ENCODE measurements at regions not wholly inside any gene's neighbourhood (a gene's known extent, or its start where the extent isn't known, plus 50 kb on each side); places are given as distances from the start of the nearest gene placed in this dataset.

- no peak for TF ChIP-seq EP300 (IDR thresholded peaks at IDR 0.05; ENCODE audit: borderline replicate concordance)
- TF ChIP-seq CEBPB (IDR thresholded peaks at IDR 0.05) = no peak
- TF ChIP-seq NFIC (IDR thresholded peaks at IDR 0.05) = no peak
- no peak for TF ChIP-seq YY1 (IDR thresholded peaks at IDR 0.05; ENCODE audit: low read depth)
- TF ChIP-seq ZBTB7A (IDR thresholded peaks at IDR 0.05; ENCODE audit: low read depth) = no peak
- TF ChIP-seq MAX (IDR thresholded peaks at IDR 0.05) = no peak
Measured at GRCh38 chr22:22425783-22426624, 82.5 kb downstream of the ZNF280B start.
